Large intestine (tissue), 3 donors: ENCODE measurements at regions not wholly inside any gene's neighbourhood (a gene's known extent, or its start where the extent isn't known, plus 50 kb on each side); places are given as distances from the start of the nearest gene placed in this dataset.

Experiments used
- DNase-seq, 2 donors: peaks; one replicate each; pipeline versions ENCODE4 v3.0.0 to v3.0.0-alpha.2; 2013
- H3K27ac ChIP-seq: one replicate; pipeline ENCODE4 v1.5.1; 2013; ENCODE audit warnings: low read length
- H3K27me3 ChIP-seq: 2 replicates; pipeline ENCODE4 v1.6.1; 2013; ENCODE audit warnings: low read length; ENCODE audit not compliant: control insufficient read depth, insufficient read depth
- H3K36me3 ChIP-seq: 2 replicates; pipeline ENCODE4 v1.6.1; 2013; ENCODE audit warnings: low read length; ENCODE audit not compliant: control insufficient read depth, insufficient read depth
- H3K4me1 ChIP-seq: one replicate; pipeline ENCODE4 v1.6.1; 2013; ENCODE audit warnings: low read length; ENCODE audit not compliant: control insufficient read depth, insufficient read depth
- H3K4me3 ChIP-seq: one replicate; pipeline ENCODE4 v1.5.1; 2013; ENCODE audit warnings: low read length
- H3K9me3 ChIP-seq: one replicate; pipeline ENCODE4 v1.6.1; 2013; ENCODE audit warnings: mild to moderate bottlenecking, low read depth, low read length, moderate library complexity; ENCODE audit not compliant: control insufficient read depth
- WGBS: methylation state at CpG from one replicate; pipeline ENCODE4 v1.1.5; 2013; ENCODE audit warnings: low lambda C conversion rate; ENCODE audit not compliant: insufficient coverage; 5-methylcytosine and 5-hydroxymethylcytosine counted together

- no peaks in the 10 kb centered on the region for H3K36me3 ChIP-seq
- H3K27me3 ChIP-seq: no peaks in the 10 kb centered on the region
- no CpG with 5 or more reads among the region's 4 CpGs for WGBS
- H3K27ac ChIP-seq: no peak overlapping the region
- no peaks in the 10 kb centered on the region for H3K4me1 ChIP-seq
- no peak for DNase-seq
- H3K9me3 ChIP-seq: no peaks in the 10 kb centered on the region
- H3K4me3 ChIP-seq: no peak overlapping the region
Measured at GRCh38 chr7:145219461-145219860, 383.6 kb upstream of the TPK1 start.

DNA sequence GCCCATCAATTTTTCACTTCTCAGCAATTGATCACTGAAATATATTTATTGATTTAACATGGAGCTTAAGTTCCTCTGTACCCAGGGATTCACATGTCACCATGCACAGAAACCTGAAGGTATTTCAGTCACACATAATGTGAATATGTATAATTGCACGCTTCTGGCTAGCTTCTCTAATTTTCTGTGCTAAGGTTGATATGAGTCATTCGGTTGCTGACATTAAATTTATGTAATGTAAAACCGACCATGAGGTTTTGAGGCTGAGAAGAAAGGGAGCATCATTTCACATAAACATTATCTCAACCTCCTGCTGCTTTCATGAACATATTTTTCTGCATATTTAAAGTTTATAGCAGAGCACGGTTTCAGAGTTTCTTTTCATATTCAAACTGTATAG lies 381.0 kb upstream of the TPK1 start:
- no peak overlapping the region for H3K27ac ChIP-seq
- DNase-seq: no peak

DNA sequence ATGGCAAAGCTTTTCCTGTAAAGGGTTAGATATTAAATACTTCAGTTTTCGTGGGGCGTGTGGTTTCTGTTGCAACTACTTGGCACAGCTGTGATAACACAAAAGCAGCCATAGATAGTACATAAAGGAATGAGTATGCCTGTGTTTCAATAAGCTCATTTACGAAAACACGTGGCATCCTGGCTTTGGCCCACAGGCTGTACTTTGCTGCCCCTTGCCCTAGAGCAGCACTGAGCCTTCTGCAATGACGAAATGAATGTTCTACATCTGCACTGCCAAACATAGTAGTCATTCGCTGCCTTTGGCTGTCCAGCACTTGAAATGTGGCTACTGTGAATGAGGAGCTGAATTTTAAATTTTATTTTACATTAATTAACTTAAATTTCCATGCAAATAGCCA lies 376.2 kb upstream of the TPK1 start:
- no peaks in the 10 kb centered on the region for H3K9me3 ChIP-seq
- H3K27me3 ChIP-seq: no peaks in the 10 kb centered on the region
- DNase-seq: no peak
- H3K4me1 ChIP-seq: no peaks in the 10 kb centered on the region
- no peak overlapping the region for H3K4me3 ChIP-seq
- 80% methylated on average over 1 of the region's 6 CpGs for WGBS
- H3K27ac ChIP-seq: no peak overlapping the region
- H3K36me3 ChIP-seq: no peaks in the 10 kb centered on the region

More for the DNA sequence above, 381.0 kb upstream of the TPK1 start:
- H3K4me1 ChIP-seq: no peaks in the 10 kb centered on the region
- H3K4me3 ChIP-seq: no peak overlapping the region
- no peaks in the 10 kb centered on the region for H3K36me3 ChIP-seq
- H3K9me3 ChIP-seq: no peaks in the 10 kb centered on the region
- whole genome bisulfite sequencing: 90% methylated on average over 2 of the region's 4 CpGs
- no peaks in the 10 kb centered on the region for H3K27me3 ChIP-seq

GRCh38 chr7:145211211-145211610 lies 375.4 kb upstream of the TPK1 start:
- Histone ChIP-seq H3K4me1 (no peaks in the 10 kb centered on the region), H3K4me3 (no peak overlapping the region), H3K27me3 (no peaks in the 10 kb centered on the region), H3K27ac (no peak overlapping the region), H3K9me3 (no peaks in the 10 kb centered on the region), H3K36me3 (no peaks in the 10 kb centered on the region)
- no peak for DNase-seq
- WGBS: 67% methylated on average over 1 of the region's 2 CpGs

DNA sequence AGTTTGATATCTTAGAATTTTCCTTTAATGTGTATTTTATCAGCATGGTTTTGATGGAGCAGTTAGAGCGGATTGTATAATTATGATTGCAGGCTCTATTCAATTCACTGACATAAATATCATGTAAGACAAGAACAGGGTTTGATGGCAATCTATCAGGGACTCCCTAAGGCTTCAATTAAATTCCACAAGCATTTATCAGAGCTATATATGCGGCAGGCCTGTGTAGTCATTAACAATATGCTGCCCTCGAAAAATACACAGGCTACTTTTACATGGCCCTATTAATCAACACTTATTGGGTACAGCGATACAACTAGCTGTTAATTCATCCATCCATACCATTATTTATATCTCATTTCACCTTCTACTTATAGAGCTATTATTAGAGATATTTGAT lies 358.1 kb upstream of the TPK1 start:
- Histone ChIP-seq H3K27ac (no peak overlapping the region), H3K4me3 (no peak overlapping the region), H3K27me3 (no peaks in the 10 kb centered on the region), H3K4me1 (no peaks in the 10 kb centered on the region), H3K9me3 (no peaks in the 10 kb centered on the region), H3K36me3 (no peaks in the 10 kb centered on the region)
- no peak for DNase-seq
- 100% methylated on average over 1 of the region's 4 CpGs for WGBS

DNA sequence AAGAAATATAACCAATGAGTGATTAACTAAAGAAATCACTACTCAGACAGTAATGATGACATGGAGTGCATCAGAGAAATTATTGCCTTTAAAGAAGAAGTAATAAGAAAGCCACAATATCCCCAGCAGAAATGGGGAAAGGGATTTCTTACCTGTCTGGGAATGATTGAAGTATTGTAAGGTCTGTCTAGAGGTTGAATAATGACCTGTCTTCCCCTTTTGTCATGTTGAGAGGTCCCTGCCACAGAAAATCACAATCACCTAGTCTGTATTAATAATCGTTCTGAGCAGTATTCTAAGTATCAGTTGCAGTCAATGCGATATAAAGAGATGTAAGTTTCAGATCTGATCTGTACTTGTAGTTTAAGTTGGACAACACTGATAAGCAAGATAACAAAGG lies 349.1 kb upstream of the TPK1 start:
- H3K36me3 ChIP-seq: no peaks in the 10 kb centered on the region
- no peak overlapping the region for H3K27ac ChIP-seq
- no peak for DNase-seq
- H3K9me3 ChIP-seq: no peaks in the 10 kb centered on the region
- H3K4me3 ChIP-seq: no peak overlapping the region
- no CpG with 5 or more reads among the region's 2 CpGs for WGBS
- H3K27me3 ChIP-seq: no peaks in the 10 kb centered on the region
- no peaks in the 10 kb centered on the region for H3K4me1 ChIP-seq

DNA sequence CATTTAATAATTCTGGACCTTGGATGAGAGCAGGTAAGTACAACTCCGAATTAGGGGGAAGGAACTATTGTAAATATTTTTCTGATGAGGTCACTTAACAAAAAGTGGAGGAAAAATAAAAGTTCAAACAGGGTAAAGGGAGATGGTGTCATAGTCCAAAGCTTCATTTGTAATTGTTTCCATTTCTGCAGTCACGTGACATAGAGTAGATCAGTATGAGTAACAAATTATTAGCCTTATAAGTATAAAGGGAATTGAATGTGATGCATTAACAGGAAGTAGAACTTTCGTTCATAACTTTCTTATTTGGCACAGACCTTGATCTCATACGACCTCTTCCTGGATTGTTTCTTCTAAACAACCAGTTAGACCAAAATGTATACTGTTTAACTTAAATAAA lies 347.2 kb upstream of the TPK1 start:
- Histone ChIP-seq H3K27me3 (no peaks in the 10 kb centered on the region), H3K27ac (no peak overlapping the region), H3K9me3 (no peaks in the 10 kb centered on the region), H3K4me1 (no peaks in the 10 kb centered on the region), H3K4me3 (no peak overlapping the region), H3K36me3 (no peaks in the 10 kb centered on the region)
- DNase-seq: no peak
- WGBS: 63% methylated on average over 2 of the region's 4 CpGs

- no peaks in the 10 kb centered on the region for H3K36me3 ChIP-seq
- 60% methylated on average over 1 of the region's 2 CpGs for WGBS
- no peaks in the 10 kb centered on the region for H3K9me3 ChIP-seq
- no peaks in the 10 kb centered on the region for H3K27me3 ChIP-seq
- H3K4me1 ChIP-seq: no peaks in the 10 kb centered on the region
- DNase-seq: no peak
- H3K4me3 ChIP-seq: no peak overlapping the region
- no peak overlapping the region for H3K27ac ChIP-seq
Measured at GRCh38 chr7:145175366-145175765, 339.5 kb upstream of the TPK1 start.

DNA sequence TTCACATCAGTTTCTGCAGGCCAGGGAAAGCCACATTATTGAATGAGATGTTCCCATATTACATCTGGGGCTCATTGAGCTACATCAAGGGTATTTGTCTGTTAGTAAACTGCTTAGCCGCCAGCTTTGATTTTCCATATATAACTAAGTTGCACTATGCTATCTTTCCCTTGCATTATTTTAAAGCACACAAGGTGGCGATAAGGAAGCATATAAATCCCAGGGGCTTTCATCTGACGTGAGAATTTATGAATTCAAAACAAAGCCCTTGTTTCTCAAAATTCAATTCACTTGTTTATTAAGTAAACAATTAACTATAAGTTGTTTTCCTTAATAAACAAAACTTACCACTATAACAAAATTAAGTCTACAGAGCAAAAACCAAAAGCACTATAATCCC lies 334.1 kb upstream of the TPK1 start:
- DNase-seq: no peak
- peaks cover 3% of the 10 kb centered on the region for H3K9me3 ChIP-seq
- H3K4me1 ChIP-seq: no peaks in the 10 kb centered on the region
- no peak overlapping the region for H3K4me3 ChIP-seq
- 17% methylated on average over 1 of the region's 3 CpGs for WGBS
- H3K36me3 ChIP-seq: no peaks in the 10 kb centered on the region
- no peak overlapping the region for H3K27ac ChIP-seq
- no peaks in the 10 kb centered on the region for H3K27me3 ChIP-seq

- H3K27me3 ChIP-seq: no peaks in the 10 kb centered on the region
- H3K4me3 ChIP-seq: no peak overlapping the region
- no peaks in the 10 kb centered on the region for H3K4me1 ChIP-seq
- 60% methylated on average over 1 of the region's 4 CpGs for WGBS
- peaks cover 3% of the 10 kb centered on the region for H3K9me3 ChIP-seq
- no peak for DNase-seq
- no peak overlapping the region for H3K27ac ChIP-seq
- no peaks in the 10 kb centered on the region for H3K36me3 ChIP-seq
Measured at GRCh38 chr7:145168879-145169278, 333.0 kb upstream of the TPK1 start.

GRCh38 chr7:145168427-145168826 lies 332.6 kb upstream of the TPK1 start:
- Histone ChIP-seq H3K36me3 (no peaks in the 10 kb centered on the region), H3K27me3 (no peaks in the 10 kb centered on the region)

More at GRCh38 chr7:145168427-145168826, 332.6 kb upstream of the TPK1 start:
- Histone ChIP-seq H3K4me1 (no peaks in the 10 kb centered on the region), H3K4me3 (no peak overlapping the region), H3K9me3 (peaks cover 3% of the 10 kb centered on the region), H3K27ac (no peak overlapping the region)
- 40% methylated on average over 1 of the region's 5 CpGs for WGBS
- no peak for DNase-seq
